ENCODE measurements at regions not wholly inside any gene's neighbourhood (a gene's known extent, or its start where the extent isn't known, plus 50 kb on each side); places are given as distances from the start of the nearest gene placed in this dataset.

DNA sequence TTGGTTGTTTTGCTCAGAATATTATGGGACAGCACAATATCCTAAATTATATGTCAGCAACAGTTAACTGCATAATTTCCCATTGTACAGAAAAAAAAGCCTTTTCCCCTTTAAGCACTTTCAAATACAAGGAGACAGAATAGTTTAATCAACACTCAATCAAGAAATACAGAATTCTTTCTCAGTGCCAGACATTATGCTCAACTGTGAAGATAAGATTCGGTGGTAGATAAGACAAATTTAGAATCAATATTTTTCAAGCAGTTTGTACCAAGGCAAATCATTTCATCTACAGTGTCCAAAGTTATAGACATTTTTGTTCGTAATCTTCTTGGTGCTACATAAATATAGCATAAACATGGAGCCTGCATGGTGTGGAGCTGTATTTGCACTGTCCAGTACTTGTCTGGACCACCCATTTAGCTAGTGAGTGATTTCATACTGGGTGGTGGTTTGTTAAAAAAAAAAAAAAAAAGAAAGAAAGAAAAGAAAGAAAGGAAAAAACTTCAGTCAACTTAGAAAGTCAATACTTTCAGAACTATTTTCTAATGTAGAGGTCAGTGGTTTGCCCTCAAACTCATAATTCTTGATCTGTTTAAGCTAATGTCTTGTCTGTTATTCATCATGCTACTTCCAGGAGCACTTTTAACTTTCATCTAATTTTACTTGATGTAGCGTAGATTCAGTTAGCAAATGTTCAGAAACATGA is 522.9 kb downstream of the FAT4 start:
- intact Hi-C loops (cut with micrococcal nuclease) (no loop called here), dilution Hi-C loops (cut with MboI; ENCODE audit: extremely low pct_ligation_motif_present, low sequenced_read_pairs) (no loop called here)
- ChIA-PET CTCF (no interaction called here), POLR2A (no interaction called here)
- FAIRE-seq = no peak
- Histone ChIP-seq H3K9me1 (replicated peaks; ENCODE audit: control insufficient read depth, extremely low read depth, insufficient read depth, low read length) (no peaks in the 10 kb centered on the region), H3K27ac (ENCODE audit: insufficient read depth, low read depth, low read length) (no peak overlapping the region), H3K79me2 (ENCODE audit: control insufficient read depth, insufficient read depth, low read length) (no peaks in the 10 kb centered on the region), H3K4me1 (ENCODE audit: control insufficient read depth, extremely low read depth, insufficient read depth, low read length) (peaks cover 3% of the 10 kb centered on the region), H3K9me3 (replicated peaks; ENCODE audit: control insufficient read depth, insufficient read depth, low read length) (no peaks in the 10 kb centered on the region), H3K4me3 (replicated peaks in 1 of 3; ENCODE audit: insufficient read depth in 1 of 3, low read depth in 1 of 3, low read length in 3 of 3) (no peak overlapping the region), H3K4me2 (ENCODE audit: insufficient read depth, low read length) (no peak overlapping the region), H2AFZ (ENCODE audit: low read depth, low read length) (no peak overlapping the region), H3K27me3 (ENCODE audit: control insufficient read depth in 2 of 2, insufficient read depth in 2 of 2, low read length in 2 of 2) (no peaks in the 10 kb centered on the region), H3K9ac (replicated peaks; ENCODE audit: extremely low read depth, insufficient read depth, low read length) (no peak overlapping the region), H3K36me3 (ENCODE audit: control insufficient read depth in 2 of 2, extremely low read depth in 1 of 2, insufficient read depth in 2 of 2, low read length in 2 of 2) (no peaks in the 10 kb centered on the region), H4K20me1 (replicated peaks; ENCODE audit: control insufficient read depth, extremely low read depth, insufficient read depth, low read length) (no peaks in the 10 kb centered on the region)
- BruUV-seq (replicated peaks) = no TSS peak
- no peak for DNase-seq (ENCODE audit: low read depth, low spot score)
- no peak for TF ChIP-seq JUN (IDR thresholded peaks at IDR 0.05; ENCODE audit: borderline replicate concordance, insufficient read depth, insufficient read length, low read depth)

DNA sequence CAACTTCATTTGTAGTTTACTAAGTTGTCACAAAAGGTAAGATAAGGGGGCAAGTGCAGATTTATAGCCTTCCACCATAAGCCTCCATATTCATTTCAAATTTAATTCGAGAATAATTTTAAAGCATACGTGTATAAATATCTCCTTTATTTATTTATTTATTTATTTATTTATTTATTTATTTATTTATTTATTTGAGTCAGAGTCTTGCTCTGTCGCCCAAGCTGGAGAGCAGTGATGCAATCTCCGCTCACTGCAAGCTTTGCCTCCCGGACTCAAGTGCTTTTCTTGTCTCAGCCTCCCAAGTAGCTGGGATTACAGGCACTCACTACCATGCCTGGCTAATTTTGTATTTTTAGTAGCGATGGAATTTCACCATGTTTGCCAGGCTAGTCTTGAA is 523.4 kb downstream of the FAT4 start:
- CTCF ChIA-PET = no interaction called here
- no TSS peak for BruUV-seq (replicated peaks)
- DNase-seq (ENCODE audit: low read depth, low spot score) = no peak
- Histone ChIP-seq H3K9me3 (replicated peaks; ENCODE audit: control insufficient read depth, insufficient read depth, low read length) (no peaks in the 10 kb centered on the region), H3K79me2 (ENCODE audit: control insufficient read depth, insufficient read depth, low read length) (no peaks in the 10 kb centered on the region), H3K9ac (replicated peaks; ENCODE audit: extremely low read depth, insufficient read depth, low read length) (no peak overlapping the region), H3K4me3 (replicated peaks in 1 of 3; ENCODE audit: insufficient read depth in 1 of 3, low read depth in 1 of 3, low read length in 3 of 3) (no peak overlapping the region), H2AFZ (ENCODE audit: low read depth, low read length) (no peak overlapping the region), H3K9me1 (replicated peaks; ENCODE audit: control insufficient read depth, extremely low read depth, insufficient read depth, low read length) (no peaks in the 10 kb centered on the region), H4K20me1 (replicated peaks; ENCODE audit: control insufficient read depth, extremely low read depth, insufficient read depth, low read length) (no peaks in the 10 kb centered on the region), H3K27me3 (ENCODE audit: control insufficient read depth in 2 of 2, insufficient read depth in 2 of 2, low read length in 2 of 2) (no peaks in the 10 kb centered on the region), H3K4me1 (ENCODE audit: control insufficient read depth, extremely low read depth, insufficient read depth, low read length) (peaks cover 3% of the 10 kb centered on the region), H3K27ac (ENCODE audit: insufficient read depth, low read depth, low read length) (no peak overlapping the region), H3K4me2 (ENCODE audit: insufficient read depth, low read length) (no peak overlapping the region), H3K36me3 (ENCODE audit: control insufficient read depth in 2 of 2, extremely low read depth in 1 of 2, insufficient read depth in 2 of 2, low read length in 2 of 2) (no peaks in the 10 kb centered on the region)
- intact Hi-C loops (cut with micrococcal nuclease) = no loop called here
- no peak for FAIRE-seq
- dilution Hi-C loops (cut with MboI; ENCODE audit: extremely low pct_ligation_motif_present, low sequenced_read_pairs) = no loop called here
- POLR2A ChIA-PET = no interaction called here
- TF ChIP-seq FOS (IDR thresholded peaks at IDR 0.05; ENCODE audit: borderline replicate concordance, insufficient read depth, low read length) (no peak), POLR2A (IDR thresholded peaks at IDR 0.05; ENCODE audit: low read depth, low read length) (no peak), POLR2AphosphoS5 (IDR thresholded peaks at IDR 0.05; ENCODE audit: insufficient read depth, low read depth, low read length) (no peak), JUN (IDR thresholded peaks at IDR 0.05; ENCODE audit: borderline replicate concordance, insufficient read depth, insufficient read length, low read depth) (no peak), MYC (IDR thresholded peaks at IDR 0.05; ENCODE audit: low read depth, low read length) (no peak), EZH2 (IDR thresholded peaks at IDR 0.05; ENCODE audit: borderline replicate concordance, low read depth, low read length, severe bottlenecking) (no peak), GATA2 (IDR thresholded peaks at IDR 0.05; ENCODE audit: insufficient read depth, insufficient read length, low read depth, low read length) (no peak)
- TF ChIP-seq, protein P1, sequence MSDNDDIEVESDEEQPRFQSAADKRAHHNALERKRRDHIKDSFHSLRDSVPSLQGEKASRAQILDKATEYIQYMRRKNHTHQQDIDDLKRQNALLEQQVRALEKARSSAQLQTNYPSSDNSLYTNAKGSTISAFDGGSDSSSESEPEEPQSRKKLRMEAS (IDR thresholded peaks at IDR 0.05; ENCODE audit: insufficient read depth, insufficient read length) = no peak
- TF ChIP-seq, protein P2, sequence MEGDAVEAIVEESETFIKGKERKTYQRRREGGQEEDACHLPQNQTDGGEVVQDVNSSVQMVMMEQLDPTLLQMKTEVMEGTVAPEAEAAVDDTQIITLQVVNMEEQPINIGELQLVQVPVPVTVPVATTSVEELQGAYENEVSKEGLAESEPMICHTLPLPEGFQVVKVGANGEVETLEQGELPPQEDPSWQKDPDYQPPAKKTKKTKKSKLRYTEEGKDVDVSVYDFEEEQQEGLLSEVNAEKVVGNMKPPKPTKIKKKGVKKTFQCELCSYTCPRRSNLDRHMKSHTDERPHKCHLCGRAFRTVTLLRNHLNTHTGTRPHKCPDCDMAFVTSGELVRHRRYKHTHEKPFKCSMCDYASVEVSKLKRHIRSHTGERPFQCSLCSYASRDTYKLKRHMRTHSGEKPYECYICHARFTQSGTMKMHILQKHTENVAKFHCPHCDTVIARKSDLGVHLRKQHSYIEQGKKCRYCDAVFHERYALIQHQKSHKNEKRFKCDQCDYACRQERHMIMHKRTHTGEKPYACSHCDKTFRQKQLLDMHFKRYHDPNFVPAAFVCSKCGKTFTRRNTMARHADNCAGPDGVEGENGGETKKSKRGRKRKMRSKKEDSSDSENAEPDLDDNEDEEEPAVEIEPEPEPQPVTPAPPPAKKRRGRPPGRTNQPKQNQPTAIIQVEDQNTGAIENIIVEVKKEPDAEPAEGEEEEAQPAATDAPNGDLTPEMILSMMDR (IDR thresholded peaks at IDR 0.05; ENCODE audit: extremely low read depth in 1 of 2, insufficient read depth in 1 of 2, low read depth in 1 of 2, low read length in 2 of 2) = no peak
